Lower leg skin (tissue), 3 donors: ENCODE measurements at regions not wholly inside any gene's neighbourhood (a gene's known extent, or its start where the extent isn't known, plus 50 kb on each side); places are given as distances from the start of the nearest gene placed in this dataset.

Experiments
- CTCF ChIP-seq, 3 donors: fragments of 450-650 bp; IDR thresholded peaks; one replicate each; pipeline ENCODE4 v1.5.1; 2016; ENCODE audit warnings: antibody characterized with exemption in 3 of 3, mild to moderate bottlenecking in 3 of 3, moderate library complexity in 2 of 3
- POLR2A ChIP-seq, 2 donors: fragments of 450-650 bp; IDR thresholded peaks; one replicate each; pipeline ENCODE4 v1.6.1; 2016 to 2017; ENCODE audit warnings: antibody characterized with exemption in 2 of 2, mild to moderate bottlenecking in 1 of 2, moderate library complexity in 1 of 2

GRCh38 chr5:165334201-165334600, 1828.8 kb downstream of the MAT2B start:
- TF ChIP-seq CTCF (IDR thresholded peaks at IDR 0.05), result no peak
- TF ChIP-seq POLR2A (IDR thresholded peaks at IDR 0.05), result no peak
